Endothelial cell (in vitro differentiated cells): ENCODE measurements at regions not wholly inside any gene's neighbourhood (a gene's known extent, or its start where the extent isn't known, plus 50 kb on each side); places are given as distances from the start of the nearest gene placed in this dataset.

Experiments
- DNase-seq: peaks from one replicate; pipeline ENCODE4 v3.0.0; 2021; ENCODE audit warnings: low spot score
- H3K27ac Mint-ChIP-seq: one replicate; pipeline ENCODE4 v1.8.0; 2021; ENCODE audit warnings: mixed read lengths, inconsistent platforms; ENCODE audit not compliant: unreplicated experiment
- H3K27me3 Mint-ChIP-seq: one replicate; pipeline ENCODE4 v1.8.0; 2021; ENCODE audit warnings: mild to moderate bottlenecking, moderate library complexity, mixed read lengths, inconsistent platforms; ENCODE audit not compliant: unreplicated experiment
- H3K36me3 Mint-ChIP-seq: one replicate; pipeline ENCODE4 v1.8.0; 2021; ENCODE audit warnings: mild to moderate bottlenecking, low read depth, mixed read lengths, inconsistent platforms; ENCODE audit not compliant: unreplicated experiment
- H3K4me1 Mint-ChIP-seq: one replicate; pipeline ENCODE4 v1.8.0; 2021; ENCODE audit warnings: mild to moderate bottlenecking, mixed read lengths, inconsistent platforms; ENCODE audit not compliant: unreplicated experiment
- H3K4me3 Mint-ChIP-seq: one replicate; pipeline ENCODE4 v1.8.0; 2021; ENCODE audit warnings: mild to moderate bottlenecking, mixed read lengths, inconsistent platforms; ENCODE audit not compliant: unreplicated experiment
- H3K9me3 Mint-ChIP-seq: one replicate; pipeline ENCODE4 v1.8.0; 2021; ENCODE audit warnings: mixed read lengths, inconsistent platforms; ENCODE audit not compliant: unreplicated experiment
- CTCF ChIP-seq: fragments of 200-600 bp; sonication (generic); IDR thresholded peaks from one replicate; pipeline ENCODE4 v1.5.0; 2021; ENCODE audit warnings: antibody characterized with exemption; ENCODE audit not compliant: unreplicated experiment

- peaks cover 14% of the 10 kb centered on the region for H3K4me1 Mint-ChIP-seq
- peaks cover 4% of the 10 kb centered on the region for H3K9me3 Mint-ChIP-seq
- TF ChIP-seq CTCF, result no peak
- no peak overlapping the region for H3K27ac Mint-ChIP-seq
- peaks cover 10% of the 10 kb centered on the region for H3K27me3 Mint-ChIP-seq
- no peaks in the 10 kb centered on the region for H3K36me3 Mint-ChIP-seq
- no peak overlapping the region for H3K4me3 Mint-ChIP-seq
- no peak for DNase-seq
These were observed 172.3 kb upstream of the PPP2R2D start for GRCh38 chr10:131728286-131729228.

GRCh38 chr10:131729361-131729760 is 171.4 kb upstream of the PPP2R2D start:
- H3K4me1 Mint-ChIP-seq, result peaks cover 14% of the 10 kb centered on the region
- DNase-seq, result no peak
- no peak overlapping the region for H3K4me3 Mint-ChIP-seq
- no peak overlapping the region for H3K27ac Mint-ChIP-seq
- H3K9me3 Mint-ChIP-seq, result peaks cover 4% of the 10 kb centered on the region
- no peaks in the 10 kb centered on the region for H3K36me3 Mint-ChIP-seq
- TF ChIP-seq CTCF, result no peak
- H3K27me3 Mint-ChIP-seq, result peaks cover 8% of the 10 kb centered on the region

GRCh38 chr10:131729938-131730660 is 170.7 kb upstream of the PPP2R2D start:
- Mint-ChIP-seq H3K4me1 (peaks cover 14% of the 10 kb centered on the region), H3K27ac (no peak overlapping the region), H3K9me3 (peaks cover 4% of the 10 kb centered on the region), H3K36me3 (no peaks in the 10 kb centered on the region), H3K27me3 (peaks cover 8% of the 10 kb centered on the region), H3K4me3 (no peak overlapping the region)
- DNase-seq, result no peak
- TF ChIP-seq CTCF, result no peak

GRCh38 chr10:131730771-131731497 is 169.9 kb upstream of the PPP2R2D start:
- Mint-ChIP-seq H3K36me3 (no peaks in the 10 kb centered on the region), H3K27ac (no peak overlapping the region), H3K9me3 (peaks cover 4% of the 10 kb centered on the region), H3K4me3 (no peak overlapping the region), H3K4me1 (peaks cover 13% of the 10 kb centered on the region), H3K27me3 (peaks cover 8% of the 10 kb centered on the region)
- no peak for TF ChIP-seq CTCF
- no peak for DNase-seq
